NB4 (cell line): ENCODE measurements at regions not wholly inside any gene's neighbourhood (a gene's known extent, or its start where the extent isn't known, plus 50 kb on each side); places are given as distances from the start of the nearest gene placed in this dataset.

Source experiments
- DNase-seq: peaks from one replicate; pipeline ENCODE4 v3.0.0; 2010; ENCODE audit warnings: low read depth
- H3K4me3 ChIP-seq: one replicate; pipeline ENCODE4 v1.5.1; 2011; ENCODE audit warnings: mild to moderate bottlenecking, low read depth, low read length, moderate library complexity
- MYC ChIP-seq: IDR thresholded peaks from 2 replicates; pipeline ENCODE4 v1.6.1; 2011; ENCODE audit warnings: low read depth, low read length
- POLR2A ChIP-seq: IDR thresholded peaks from 2 replicates; pipeline ENCODE4 v1.6.1; 2011; ENCODE audit warnings: mild to moderate bottlenecking; ENCODE audit not compliant: insufficient read length; ENCODE audit errors: extremely low read depth
- TF ChIP-seq, protein P1 (sequence below): IDR thresholded peaks from 2 replicates; pipeline ENCODE4 v1.6.1; 2011; ENCODE audit warnings: low read depth, low read length
- TF ChIP-seq, protein P2 (sequence below): IDR thresholded peaks from one replicate; pipeline ENCODE4 v1.5.1; 2012; ENCODE audit warnings: low read depth, low read length

DNA sequence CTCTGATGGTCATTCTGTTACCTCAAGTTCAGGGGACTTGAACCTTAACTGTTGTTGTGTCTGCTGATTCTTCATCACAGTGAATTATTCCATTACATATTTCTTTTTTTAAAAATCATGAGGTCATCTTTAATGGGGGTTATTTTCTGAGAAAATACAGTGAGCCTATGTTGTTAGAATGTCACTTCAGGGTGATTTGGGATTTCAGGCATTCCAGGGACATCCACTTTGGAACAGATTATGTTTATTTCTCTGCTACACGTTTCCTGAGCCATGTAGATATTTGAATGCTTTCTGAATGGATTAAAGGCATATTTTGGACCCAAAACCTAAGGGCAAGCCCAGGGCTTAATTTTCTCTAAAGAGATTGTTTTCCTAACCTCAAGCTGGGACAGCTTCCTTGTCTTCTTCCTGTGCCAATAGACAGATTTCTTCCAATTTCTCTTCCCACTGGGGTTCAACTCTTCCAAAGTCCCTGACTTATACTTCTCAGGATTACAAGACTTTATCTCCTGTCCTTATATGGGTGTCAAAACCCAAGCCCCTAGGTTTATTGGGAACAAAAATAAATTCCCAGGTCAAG lies 271.7 kb downstream of the ARHGAP12 start:
- TF ChIP-seq, protein P1, sequence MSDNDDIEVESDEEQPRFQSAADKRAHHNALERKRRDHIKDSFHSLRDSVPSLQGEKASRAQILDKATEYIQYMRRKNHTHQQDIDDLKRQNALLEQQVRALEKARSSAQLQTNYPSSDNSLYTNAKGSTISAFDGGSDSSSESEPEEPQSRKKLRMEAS = no peak
- no peak for TF ChIP-seq MYC
- TF ChIP-seq, protein P2, sequence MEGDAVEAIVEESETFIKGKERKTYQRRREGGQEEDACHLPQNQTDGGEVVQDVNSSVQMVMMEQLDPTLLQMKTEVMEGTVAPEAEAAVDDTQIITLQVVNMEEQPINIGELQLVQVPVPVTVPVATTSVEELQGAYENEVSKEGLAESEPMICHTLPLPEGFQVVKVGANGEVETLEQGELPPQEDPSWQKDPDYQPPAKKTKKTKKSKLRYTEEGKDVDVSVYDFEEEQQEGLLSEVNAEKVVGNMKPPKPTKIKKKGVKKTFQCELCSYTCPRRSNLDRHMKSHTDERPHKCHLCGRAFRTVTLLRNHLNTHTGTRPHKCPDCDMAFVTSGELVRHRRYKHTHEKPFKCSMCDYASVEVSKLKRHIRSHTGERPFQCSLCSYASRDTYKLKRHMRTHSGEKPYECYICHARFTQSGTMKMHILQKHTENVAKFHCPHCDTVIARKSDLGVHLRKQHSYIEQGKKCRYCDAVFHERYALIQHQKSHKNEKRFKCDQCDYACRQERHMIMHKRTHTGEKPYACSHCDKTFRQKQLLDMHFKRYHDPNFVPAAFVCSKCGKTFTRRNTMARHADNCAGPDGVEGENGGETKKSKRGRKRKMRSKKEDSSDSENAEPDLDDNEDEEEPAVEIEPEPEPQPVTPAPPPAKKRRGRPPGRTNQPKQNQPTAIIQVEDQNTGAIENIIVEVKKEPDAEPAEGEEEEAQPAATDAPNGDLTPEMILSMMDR = no peak
- TF ChIP-seq POLR2A = no peak
- no peak overlapping the region for H3K4me3 ChIP-seq
- no peak for DNase-seq

DNA sequence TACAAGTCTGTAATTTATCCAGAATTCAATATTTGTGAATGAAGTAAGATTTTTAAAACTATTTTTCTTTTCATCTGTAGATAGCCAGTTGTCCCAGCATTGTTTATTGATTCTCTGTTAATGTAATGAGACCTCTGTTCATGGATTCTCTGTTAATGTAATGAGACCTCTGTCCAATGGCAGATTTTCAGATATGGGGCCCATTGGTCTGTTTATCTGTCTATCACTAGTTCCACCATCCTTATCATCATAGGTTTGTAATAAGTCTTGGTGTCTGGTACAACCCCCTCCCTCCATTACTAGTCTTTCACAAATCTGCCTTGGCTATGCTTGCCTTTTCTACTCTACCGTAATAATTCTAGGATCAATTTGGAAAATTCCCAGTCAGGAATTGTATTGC lies 276.6 kb downstream of the ARHGAP12 start:
- H3K4me3 ChIP-seq = no peak overlapping the region
- TF ChIP-seq POLR2A (no peak), MYC (no peak)
- TF ChIP-seq, protein P2 = no peak
- TF ChIP-seq, protein P1 = no peak

DNA sequence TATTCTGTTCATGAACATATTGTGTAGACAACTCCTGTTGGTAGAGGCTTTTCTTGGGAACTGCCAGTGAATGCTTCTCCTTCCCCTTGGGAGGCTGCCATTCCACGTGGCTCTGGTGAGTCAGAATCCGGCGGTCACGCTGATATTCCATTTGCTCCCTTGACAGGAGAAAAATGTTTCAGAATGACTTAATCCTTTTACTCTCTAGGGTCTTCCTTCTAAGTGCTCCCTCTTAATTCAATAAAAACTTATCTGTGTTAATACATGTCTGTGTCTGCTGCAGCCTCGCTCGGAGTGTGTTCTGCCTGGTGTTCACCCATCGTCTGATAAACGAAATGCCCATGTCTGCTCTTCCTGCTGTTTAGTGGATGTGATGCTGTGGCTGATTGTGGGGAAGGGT lies 278.6 kb downstream of the ARHGAP12 start:
- DNase-seq = no peak
- TF ChIP-seq, protein P2 = no peak
- TF ChIP-seq POLR2A = no peak
- TF ChIP-seq, protein P1 = no peak
- TF ChIP-seq MYC = no peak
- no peak overlapping the region for H3K4me3 ChIP-seq

More for the DNA sequence above, 276.6 kb downstream of the ARHGAP12 start:
- DNase-seq = no peak

DNA sequence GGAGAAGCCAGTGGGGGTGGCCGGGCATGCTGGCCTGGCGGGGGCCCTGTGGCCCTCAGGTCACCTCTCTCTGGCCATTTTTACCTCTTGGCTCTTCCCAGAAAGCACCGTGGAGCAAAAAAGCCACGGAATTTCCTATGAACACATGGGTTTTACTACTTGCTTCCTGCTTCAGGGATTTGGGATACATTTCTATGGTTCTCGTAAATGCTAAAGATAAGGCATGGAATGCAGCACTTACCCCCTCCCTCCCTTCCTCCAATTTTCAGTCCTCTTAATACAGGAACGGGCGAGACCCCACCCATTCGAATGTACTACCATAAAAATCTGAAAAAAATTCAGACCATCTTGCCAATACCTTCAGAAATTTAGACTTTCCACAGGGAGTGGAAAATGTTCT lies 279.7 kb downstream of the ARHGAP12 start:
- no peak for DNase-seq
- no peak overlapping the region for H3K4me3 ChIP-seq
- TF ChIP-seq, protein P2 = no peak
- TF ChIP-seq, protein P1 = no peak
- no peak for TF ChIP-seq MYC
- no peak for TF ChIP-seq POLR2A

DNA sequence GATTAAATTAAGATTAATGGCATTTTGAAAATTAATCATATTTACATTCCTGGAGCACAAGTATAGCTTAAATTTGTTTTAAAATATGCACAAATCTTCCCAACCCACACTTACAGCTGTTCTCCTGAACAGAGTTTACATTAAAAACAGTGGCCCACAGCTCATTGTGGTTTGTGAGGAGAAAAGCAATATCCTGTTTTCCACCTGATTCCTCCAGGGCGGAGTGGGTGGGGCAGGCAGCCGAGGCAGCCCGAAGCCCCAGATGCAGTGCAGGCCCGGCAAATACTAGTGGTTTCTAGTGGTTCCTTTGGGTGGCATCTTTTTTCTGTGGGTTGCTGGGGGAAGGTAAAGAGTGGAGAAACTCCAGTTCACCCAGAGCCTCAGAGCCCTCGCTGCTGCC lies 280.8 kb downstream of the ARHGAP12 start:
- no peak overlapping the region for H3K4me3 ChIP-seq
- TF ChIP-seq POLR2A (no peak), MYC (no peak)
- TF ChIP-seq, protein P2 = no peak
- TF ChIP-seq, protein P1 = no peak

More for the DNA sequence above, 280.8 kb downstream of the ARHGAP12 start:
- DNase-seq = no peak
